ENCODE measurements at regions not wholly inside any gene's neighbourhood (a gene's known extent, or its start where the extent isn't known, plus 50 kb on each side); places are given as distances from the start of the nearest gene placed in this dataset.

GRCh38 chr5:164966611-164967010 lies 1461.2 kb downstream of the MAT2B start:
- TF ChIP-seq CTCF (IDR thresholded peaks at IDR 0.05; ENCODE audit: low read length): no peak
- no peak for TF ChIP-seq EZH2 (IDR thresholded peaks at IDR 0.05; ENCODE audit: borderline replicate concordance, low read length)
